ENCODE measurements at regions not wholly inside any gene's neighbourhood (a gene's known extent, or its start where the extent isn't known, plus 50 kb on each side); places are given as distances from the start of the nearest gene placed in this dataset.

- DNase-seq (ENCODE audit: low read depth, low spot score) (no peak), ATAC-seq (no peak)
- no peaks in the 10 kb centered on the region for H3K9me2 ChIP-seq (ENCODE audit: insufficient read depth)
- no peaks in the 10 kb centered on the region for H3K4me1 ChIP-seq (ENCODE audit: control insufficient read depth in 1 of 2, insufficient read depth in 2 of 2, low read length in 2 of 2)
- H3K4me2 ChIP-seq (ENCODE audit: low read length), result no peak overlapping the region
- POLR2A ChIA-PET, result no interaction called here
- intact Hi-C loops (cut with micrococcal nuclease), result no loop called here
- no peaks in the 10 kb centered on the region; the same call in 1 of the 2 replicates for H4K20me1 ChIP-seq (ENCODE audit: insufficient read depth)
- no TSS peak for BruUV-seq (replicated peaks)
- no peak overlapping the region for H3K27ac ChIP-seq (ENCODE audit: low read depth, low read length)
- no peaks in the 10 kb centered on the region for H3K79me2 ChIP-seq (ENCODE audit: insufficient read depth, low read length)
- RAD21 ChIA-PET (ENCODE audit: low non-redundant PET in 1 of 2, low total read pairs in 2 of 2, uncharacterized antibody in 2 of 2, unreplicated experiment in 2 of 2), result no interaction called here
- CTCF ChIA-PET, result no interaction called here
- H3K36me3 ChIP-seq (ENCODE audit: control insufficient read depth in 1 of 2, insufficient read depth in 2 of 2, low read length in 2 of 2), result no peaks in the 10 kb centered on the region
- no peak overlapping the region for H2AFZ ChIP-seq (ENCODE audit: low read depth, low read length, poor library complexity, severe bottlenecking)
- no peak overlapping the region for H3K4me3 ChIP-seq (replicated peaks in 1 of 2; ENCODE audit: low read depth in 1 of 2, low read length in 2 of 2)
- no peak for TF ChIP-seq ZFX (IDR thresholded peaks at IDR 0.05)
- H3K9ac ChIP-seq (ENCODE audit: low read length), result no peak overlapping the region
- no peaks in the 10 kb centered on the region for H3K9me3 ChIP-seq (ENCODE audit: control insufficient read depth in 1 of 2, insufficient read depth in 1 of 2, low read depth in 1 of 2, low read length in 2 of 2)
- H3K27me3 ChIP-seq (ENCODE audit: insufficient read depth, low read length), result no peaks in the 10 kb centered on the region
Observed at GRCh38 chr2:164328310-164328709, 293.0 kb downstream of the GRB14 start.

- RAD21 ChIA-PET (ENCODE audit: low non-redundant PET in 1 of 2, low total read pairs in 2 of 2, uncharacterized antibody in 2 of 2, unreplicated experiment in 2 of 2), result no interaction called here
- H3K27ac ChIP-seq (ENCODE audit: low read depth, low read length), result no peak overlapping the region
- no peaks in the 10 kb centered on the region for H3K36me3 ChIP-seq (ENCODE audit: control insufficient read depth in 1 of 2, insufficient read depth in 2 of 2, low read length in 2 of 2)
- no TSS peak for BruUV-seq (replicated peaks)
- no peak for DNase-seq (ENCODE audit: low read depth, low spot score)
- H3K27me3 ChIP-seq (ENCODE audit: insufficient read depth, low read length), result no peaks in the 10 kb centered on the region
- no peak overlapping the region for H2AFZ ChIP-seq (ENCODE audit: low read depth, low read length, poor library complexity, severe bottlenecking)
- no peak overlapping the region for H3K4me3 ChIP-seq (replicated peaks in 1 of 2; ENCODE audit: low read depth in 1 of 2, low read length in 2 of 2)
- no peak for ATAC-seq
- no peak overlapping the region for H3K4me2 ChIP-seq (ENCODE audit: low read length)
- CTCF ChIA-PET, result no interaction called here
- POLR2A ChIA-PET, result no interaction called here
- no peaks in the 10 kb centered on the region for H3K9me3 ChIP-seq (ENCODE audit: control insufficient read depth in 1 of 2, insufficient read depth in 1 of 2, low read depth in 1 of 2, low read length in 2 of 2)
- H3K9me2 ChIP-seq (ENCODE audit: insufficient read depth), result no peaks in the 10 kb centered on the region
- H4K20me1 ChIP-seq (ENCODE audit: insufficient read depth), result no peaks in the 10 kb centered on the region
- no peak overlapping the region for H3K9ac ChIP-seq (ENCODE audit: low read length)
- no peak for TF ChIP-seq YY1 (IDR thresholded peaks at IDR 0.05; ENCODE audit: extremely low read depth, insufficient replicate concordance, low read depth, low read length)
- TF ChIP-seq RAD21 (IDR thresholded peaks at IDR 0.05; ENCODE audit: low read depth), result no peak
- TF ChIP-seq EZH2 (IDR thresholded peaks at IDR 0.05), result no peak
- no peak for TF ChIP-seq SRF (IDR thresholded peaks at IDR 0.05; ENCODE audit: low read depth)
- no peak for TF ChIP-seq FOSL1 (IDR thresholded peaks at IDR 0.05; ENCODE audit: low read depth)
- no peak for TF ChIP-seq MAX (IDR thresholded peaks at IDR 0.05)
- no peak for TF ChIP-seq ZFX (IDR thresholded peaks at IDR 0.05)
- no peak for TF ChIP-seq CTCF (IDR thresholded peaks at IDR 0.05 in 2 of 3, conservative IDR thresholded peaks at IDR 0.05 in 1 of 3; ENCODE audit: borderline replicate concordance in 1 of 3, insufficient read depth in 1 of 3, low read depth in 2 of 3, low read length in 2 of 3)
- no peak for TF ChIP-seq JUND (IDR thresholded peaks at IDR 0.05)
- TF ChIP-seq ATF3 (IDR thresholded peaks at IDR 0.05), result no peak
- TF ChIP-seq CEBPB (IDR thresholded peaks at IDR 0.05; ENCODE audit: low read depth), result no peak
- TF ChIP-seq TCF7L2 (IDR thresholded peaks at IDR 0.05; ENCODE audit: borderline replicate concordance, extremely low read depth, insufficient read depth, insufficient read length), result no peak
- no peak for TF ChIP-seq EGR1 (IDR thresholded peaks at IDR 0.05; ENCODE audit: low read depth)
- no peak for TF ChIP-seq CBX3 (IDR thresholded peaks at IDR 0.05; ENCODE audit: low read depth)
- no peak for TF ChIP-seq POLR2A (IDR thresholded peaks at IDR 0.05; ENCODE audit: borderline replicate concordance, extremely low read depth, insufficient read depth, insufficient read length)
- TF ChIP-seq ZBTB33 (IDR thresholded peaks at IDR 0.05; ENCODE audit: extremely low read depth, insufficient replicate concordance, low read length), result no peak
- TF ChIP-seq EZH2phosphoT487 (IDR thresholded peaks at IDR 0.05; ENCODE audit: borderline replicate concordance), result no peak
- no peak for TF ChIP-seq SP1 (IDR thresholded peaks at IDR 0.05; ENCODE audit: low read depth)
- TF ChIP-seq ZNF274 (IDR thresholded peaks at IDR 0.05; ENCODE audit: low read depth, low read length), result no peak
- H3K79me2 ChIP-seq (ENCODE audit: insufficient read depth, low read length), result no peaks in the 10 kb centered on the region
- H3K4me1 ChIP-seq (ENCODE audit: control insufficient read depth in 1 of 2, insufficient read depth in 2 of 2, low read length in 2 of 2), result no peaks in the 10 kb centered on the region
- intact Hi-C loops (cut with micrococcal nuclease), result no loop called here
Observed at GRCh38 chr2:164323978-164324377, 297.3 kb downstream of the GRB14 start.
